Liver (tissue), 2 donors: ENCODE measurements at regions not wholly inside any gene's neighbourhood (a gene's known extent, or its start where the extent isn't known, plus 50 kb on each side); places are given as distances from the start of the nearest gene placed in this dataset.

ENCODE experiments used
- SP1 ChIP-seq: IDR thresholded peaks from 2 replicates; pipeline ENCODE4 v1.6.1; 2018; ENCODE audit warnings: antibody characterized with exemption, mild to moderate bottlenecking
- TF ChIP-seq, protein P1 (sequence below): IDR thresholded peaks from 2 replicates; pipeline ENCODE4 v1.6.1; 2016; ENCODE audit warnings: antibody characterized with exemption
- donor health status: healthy.

DNA sequence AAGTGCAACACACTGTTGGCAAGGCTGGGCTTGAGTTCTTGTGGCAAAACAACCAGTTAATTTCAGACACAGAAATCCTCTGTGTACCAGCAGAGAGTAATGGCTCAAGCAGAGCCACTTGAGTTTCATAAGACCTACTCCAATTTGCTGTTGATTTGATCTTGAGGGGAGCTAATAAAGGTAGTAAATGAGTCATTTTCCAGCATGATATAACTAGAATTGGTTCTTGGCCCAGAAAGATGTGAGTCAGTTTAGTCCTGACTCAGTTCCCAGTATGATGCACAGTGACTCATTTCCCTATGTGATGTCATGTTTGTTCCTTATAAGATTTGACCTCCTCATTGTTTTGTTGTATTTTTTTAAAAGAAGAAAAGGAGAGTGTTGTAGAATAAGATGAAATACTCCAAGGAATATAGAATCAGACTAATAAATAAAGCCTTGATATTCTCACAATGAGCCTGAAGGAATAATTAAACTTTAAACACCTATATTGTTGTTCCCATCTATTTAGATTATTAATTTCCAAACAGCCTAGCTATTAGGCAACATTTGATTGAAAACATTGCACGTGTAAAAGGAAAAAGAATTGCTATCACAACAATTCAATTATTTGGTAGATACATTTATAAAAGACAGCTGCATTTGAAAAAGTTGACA, 186.2 kb downstream of the REEP3 start:
- peak; percentile 15 for TF ChIP-seq SP1
- TF ChIP-seq, protein P1, sequence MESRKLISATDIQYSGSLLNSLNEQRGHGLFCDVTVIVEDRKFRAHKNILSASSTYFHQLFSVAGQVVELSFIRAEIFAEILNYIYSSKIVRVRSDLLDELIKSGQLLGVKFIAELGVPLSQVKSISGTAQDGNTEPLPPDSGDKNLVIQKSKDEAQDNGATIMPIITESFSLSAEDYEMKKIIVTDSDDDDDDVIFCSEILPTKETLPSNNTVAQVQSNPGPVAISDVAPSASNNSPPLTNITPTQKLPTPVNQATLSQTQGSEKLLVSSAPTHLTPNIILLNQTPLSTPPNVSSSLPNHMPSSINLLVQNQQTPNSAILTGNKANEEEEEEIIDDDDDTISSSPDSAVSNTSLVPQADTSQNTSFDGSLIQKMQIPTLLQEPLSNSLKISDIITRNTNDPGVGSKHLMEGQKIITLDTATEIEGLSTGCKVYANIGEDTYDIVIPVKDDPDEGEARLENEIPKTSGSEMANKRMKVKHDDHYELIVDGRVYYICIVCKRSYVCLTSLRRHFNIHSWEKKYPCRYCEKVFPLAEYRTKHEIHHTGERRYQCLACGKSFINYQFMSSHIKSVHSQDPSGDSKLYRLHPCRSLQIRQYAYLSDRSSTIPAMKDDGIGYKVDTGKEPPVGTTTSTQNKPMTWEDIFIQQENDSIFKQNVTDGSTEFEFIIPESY, result no peak
